ENCODE measurements at regions not wholly inside any gene's neighbourhood (a gene's known extent, or its start where the extent isn't known, plus 50 kb on each side); places are given as distances from the start of the nearest gene placed in this dataset.

DNA sequence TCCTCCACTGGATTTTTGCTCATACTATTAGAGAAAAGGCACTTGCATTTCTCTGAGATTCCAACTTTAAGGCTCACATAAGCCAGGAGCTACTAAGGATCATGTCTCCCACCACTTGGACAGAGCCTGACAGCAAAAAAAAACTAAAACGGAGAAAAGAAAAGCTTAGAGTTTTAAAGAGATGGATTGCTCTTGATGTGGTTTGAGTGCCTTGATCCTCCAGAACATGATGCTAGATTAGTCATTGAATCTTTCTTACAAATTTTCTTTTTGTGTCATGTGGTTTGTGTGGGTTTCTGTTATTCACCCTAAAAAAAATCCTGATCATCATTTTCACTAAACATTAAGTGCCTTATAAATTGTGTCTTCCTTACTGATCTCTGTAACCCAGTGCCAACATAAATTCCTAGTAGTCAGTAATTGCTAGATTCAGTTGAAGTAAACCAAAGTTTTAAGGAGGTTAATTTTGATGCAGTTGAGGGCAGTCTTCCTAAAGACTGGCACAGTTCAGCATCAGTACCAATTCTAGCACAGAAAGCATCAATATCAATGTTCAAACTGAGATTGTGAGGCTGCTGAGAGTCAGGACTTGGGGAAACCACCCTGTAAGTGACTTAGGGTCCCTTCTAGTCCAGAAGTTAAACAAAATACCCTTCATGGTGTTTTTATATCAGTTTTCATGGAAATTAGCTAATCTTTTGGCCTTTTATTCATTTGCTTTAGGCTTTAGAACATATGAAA lies 206.3 kb downstream of the RAD51AP2 start:
- in situ Hi-C loops (cut with MboI; ENCODE audit: low sequenced_read_pairs, unreplicated experiment): no loop called here
- DNase-seq (ENCODE audit: low spot score): no peak

DNA sequence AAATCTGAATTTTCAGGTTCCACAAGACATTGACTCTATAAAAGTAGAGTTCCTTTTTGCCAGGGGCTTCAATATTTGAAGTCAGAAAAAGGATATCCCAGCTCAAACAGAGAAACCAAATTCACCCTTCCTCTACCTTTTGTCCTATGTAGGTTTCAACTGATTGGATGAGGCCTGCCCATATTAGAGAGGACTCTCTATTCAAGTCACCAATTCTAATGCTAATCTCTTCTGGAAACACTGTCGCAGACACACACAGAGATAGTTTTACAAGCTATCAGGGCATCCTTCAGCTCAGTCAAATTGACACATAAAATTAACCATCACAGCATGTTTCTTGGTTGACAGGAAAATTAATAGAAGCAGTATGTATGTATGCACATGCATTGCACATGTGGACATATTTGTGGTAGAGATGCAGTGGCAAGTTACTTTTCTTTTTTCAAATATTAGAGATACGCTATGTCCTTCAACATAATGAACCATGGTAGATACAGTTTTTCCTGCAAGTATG lies 207.1 kb downstream of the RAD51AP2 start:
- TF ChIP-seq, protein P1, sequence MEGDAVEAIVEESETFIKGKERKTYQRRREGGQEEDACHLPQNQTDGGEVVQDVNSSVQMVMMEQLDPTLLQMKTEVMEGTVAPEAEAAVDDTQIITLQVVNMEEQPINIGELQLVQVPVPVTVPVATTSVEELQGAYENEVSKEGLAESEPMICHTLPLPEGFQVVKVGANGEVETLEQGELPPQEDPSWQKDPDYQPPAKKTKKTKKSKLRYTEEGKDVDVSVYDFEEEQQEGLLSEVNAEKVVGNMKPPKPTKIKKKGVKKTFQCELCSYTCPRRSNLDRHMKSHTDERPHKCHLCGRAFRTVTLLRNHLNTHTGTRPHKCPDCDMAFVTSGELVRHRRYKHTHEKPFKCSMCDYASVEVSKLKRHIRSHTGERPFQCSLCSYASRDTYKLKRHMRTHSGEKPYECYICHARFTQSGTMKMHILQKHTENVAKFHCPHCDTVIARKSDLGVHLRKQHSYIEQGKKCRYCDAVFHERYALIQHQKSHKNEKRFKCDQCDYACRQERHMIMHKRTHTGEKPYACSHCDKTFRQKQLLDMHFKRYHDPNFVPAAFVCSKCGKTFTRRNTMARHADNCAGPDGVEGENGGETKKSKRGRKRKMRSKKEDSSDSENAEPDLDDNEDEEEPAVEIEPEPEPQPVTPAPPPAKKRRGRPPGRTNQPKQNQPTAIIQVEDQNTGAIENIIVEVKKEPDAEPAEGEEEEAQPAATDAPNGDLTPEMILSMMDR (IDR thresholded peaks at IDR 0.05; ENCODE audit: borderline replicate concordance, control extremely low read depth, extremely low read depth, insufficient read depth, missing control alignments): no peak
- in situ Hi-C loops (cut with MboI; ENCODE audit: low sequenced_read_pairs, unreplicated experiment): no loop called here

More for the DNA sequence above, 206.3 kb downstream of the RAD51AP2 start:
- TF ChIP-seq, protein P1 (IDR thresholded peaks at IDR 0.05; ENCODE audit: borderline replicate concordance, control extremely low read depth, extremely low read depth, insufficient read depth, missing control alignments): no peak

DNA sequence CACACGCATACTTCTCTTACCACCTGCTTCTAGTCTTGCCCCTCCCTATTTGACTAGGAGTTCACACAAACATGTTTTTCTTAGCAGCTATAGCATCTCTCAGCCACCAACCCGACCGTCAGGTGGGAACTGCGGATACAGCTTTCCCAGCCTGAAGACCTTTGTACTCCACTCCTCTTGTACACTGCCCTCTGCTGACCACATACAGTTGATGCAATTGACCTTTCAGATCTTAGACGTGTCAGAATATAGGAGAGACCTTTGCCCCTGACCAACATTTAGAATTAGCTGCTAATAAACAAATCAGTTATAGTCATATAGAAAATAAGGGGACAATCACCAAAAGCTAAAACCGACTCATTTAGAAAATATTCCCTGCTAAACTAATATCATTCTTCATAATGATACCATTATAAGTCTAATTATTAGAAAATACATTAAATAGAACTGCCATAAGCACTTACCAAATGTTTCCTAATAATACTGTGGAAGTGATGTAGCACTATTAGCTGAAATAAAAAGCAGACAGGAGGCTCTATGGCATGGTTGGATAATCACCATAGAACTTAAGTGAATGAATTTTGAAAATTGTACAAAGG lies 208.4 kb downstream of the RAD51AP2 start:
- TF ChIP-seq, protein P1 (IDR thresholded peaks at IDR 0.05; ENCODE audit: borderline replicate concordance, control extremely low read depth, extremely low read depth, insufficient read depth, missing control alignments): peak; percentile 69
- peak; percentile 28 for DNase-seq (ENCODE audit: low spot score)
- in situ Hi-C loops (cut with MboI; ENCODE audit: low sequenced_read_pairs, unreplicated experiment): loop anchor here (10.0 kb wide), 1 partner anchor 535 kb away; no protein-coding TSS in a partner anchor

More for the DNA sequence above, 207.1 kb downstream of the RAD51AP2 start:
- DNase-seq (ENCODE audit: low spot score): no peak

DNA sequence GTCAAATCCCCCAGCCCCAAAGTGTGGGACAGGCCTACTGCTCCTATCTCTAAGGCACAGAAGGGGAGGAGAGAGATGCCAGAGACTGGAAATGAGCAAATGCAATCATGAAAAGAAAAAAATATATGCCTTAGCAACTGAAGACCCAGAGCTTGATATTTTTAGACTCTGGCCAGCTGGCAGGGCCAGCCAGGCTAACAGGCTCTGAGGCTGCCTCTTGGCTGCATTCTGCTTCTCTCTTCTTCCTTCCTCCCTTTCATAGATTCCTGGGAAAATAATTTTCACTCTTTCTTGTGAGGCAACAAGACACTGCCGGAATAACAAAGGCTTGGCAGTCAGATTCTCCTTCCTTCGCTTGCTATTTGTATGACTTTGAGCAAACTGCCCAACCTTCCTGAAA lies 209.1 kb downstream of the RAD51AP2 start:
- TF ChIP-seq, protein P1 (IDR thresholded peaks at IDR 0.05; ENCODE audit: borderline replicate concordance, control extremely low read depth, extremely low read depth, insufficient read depth, missing control alignments): no peak
- in situ Hi-C loops (cut with MboI; ENCODE audit: low sequenced_read_pairs, unreplicated experiment): loop anchor here (10.0 kb wide), 1 partner anchor 534 kb away; no protein-coding TSS in a partner anchor
- no peak for DNase-seq (ENCODE audit: low spot score)

DNA sequence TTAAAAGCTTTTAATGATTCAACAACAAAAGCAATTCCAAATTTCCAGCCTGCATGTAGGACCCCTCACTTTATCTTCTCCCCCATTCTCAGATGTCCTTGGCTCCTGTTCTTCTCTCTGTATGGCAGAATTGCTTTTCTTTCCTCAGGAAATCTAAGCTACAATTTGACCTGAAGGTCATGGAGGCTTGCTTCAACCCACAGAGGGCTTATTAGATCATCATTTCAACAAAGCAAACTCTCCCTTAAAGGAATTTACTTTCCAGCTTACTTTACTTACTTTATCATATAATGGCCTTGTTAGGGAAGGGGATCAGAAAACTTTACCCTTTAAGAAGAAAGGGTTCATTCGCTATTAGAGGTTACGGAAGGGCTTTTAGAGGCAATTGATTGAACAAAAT lies 211.5 kb downstream of the RAD51AP2 start:
- DNase-seq (ENCODE audit: low spot score): no peak
- TF ChIP-seq, protein P1 (IDR thresholded peaks at IDR 0.05; ENCODE audit: borderline replicate concordance, control extremely low read depth, extremely low read depth, insufficient read depth, missing control alignments): no peak
- in situ Hi-C loops (cut with MboI; ENCODE audit: low sequenced_read_pairs, unreplicated experiment): loop anchor here (10.0 kb wide), 1 partner anchor 532 kb away; no protein-coding TSS in a partner anchor

DNA sequence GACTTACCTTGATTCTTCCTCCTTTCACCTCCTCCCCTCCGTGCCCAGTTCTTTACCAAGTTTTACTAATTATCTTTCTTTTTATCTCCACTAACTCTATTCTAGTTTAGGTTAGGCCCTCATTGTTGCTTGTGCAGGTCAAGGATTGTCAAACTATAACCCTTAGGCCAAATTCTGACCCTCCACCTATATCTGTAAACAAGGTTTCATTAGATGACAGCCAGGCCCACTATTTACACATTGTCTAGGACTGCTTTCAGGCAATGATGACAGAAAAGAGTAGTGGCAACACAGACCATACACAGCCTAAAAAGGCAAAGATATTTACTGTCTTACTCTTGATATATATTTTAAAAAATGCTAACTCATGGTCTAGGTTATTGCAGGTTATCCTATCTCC lies 212.0 kb downstream of the RAD51AP2 start:
- in situ Hi-C loops (cut with MboI; ENCODE audit: low sequenced_read_pairs, unreplicated experiment): loop anchor here (10.0 kb wide), 1 partner anchor 531 kb away; no protein-coding TSS in a partner anchor
- no peak for DNase-seq (ENCODE audit: low spot score)
- TF ChIP-seq, protein P1 (IDR thresholded peaks at IDR 0.05; ENCODE audit: borderline replicate concordance, control extremely low read depth, extremely low read depth, insufficient read depth, missing control alignments): no peak

Data from GM13976 (cell line).